ENCODE measurements at regions not wholly inside any gene's neighbourhood (a gene's known extent, or its start where the extent isn't known, plus 50 kb on each side); places are given as distances from the start of the nearest gene placed in this dataset.
A peak's percentile ranks its signal among the peaks of the same experiment; 100 is the strongest.

- TF ChIP-seq JUNB (IDR thresholded peaks at IDR 0.05; ENCODE audit: unreplicated experiment) (no peak), ZNF114 (CRISPR knock-in tag; IDR thresholded peaks at IDR 0.05) (no peak), ZNF462 (CRISPR knock-in tag; IDR thresholded peaks at IDR 0.05) (no peak), CTCF (conservative IDR thresholded peaks at IDR 0.05; ENCODE audit: low read depth in 2 of 2) (no peak), ETS1 (IDR thresholded peaks at IDR 0.05) (no peak), EZH2 (IDR thresholded peaks at IDR 0.05; ENCODE audit: low read depth, unreplicated experiment) (no peak), NANOG (IDR thresholded peaks at IDR 0.05; ENCODE audit: borderline replicate concordance) (no peak), ZNF331 (CRISPR knock-in tag; IDR thresholded peaks at IDR 0.05; ENCODE audit: low read depth) (no peak), CREB1 (CRISPR knock-in tag; IDR thresholded peaks at IDR 0.05; ENCODE audit: low read depth) (no peak), EZH2phosphoT487 (IDR thresholded peaks at IDR 0.05; ENCODE audit: unreplicated experiment) (no peak), POLR2AphosphoS5 (IDR thresholded peaks at IDR 0.05; ENCODE audit: low read depth) (no peak), STAT1 (IDR thresholded peaks at IDR 0.05; ENCODE audit: unreplicated experiment) (no peak), REST (IDR thresholded peaks at IDR 0.05; ENCODE audit: unreplicated experiment) (no peak)
- Histone ChIP-seq H3K27me3 (ENCODE audit: insufficient read depth) (no peaks in the 10 kb centered on the region), H3K79me2 (replicated peaks; ENCODE audit: insufficient read depth) (no peaks in the 10 kb centered on the region), H3K27ac (ENCODE audit: low read depth) (no peak overlapping the region; the same call in 1 of the 2 replicates), H3K4me3 (no peak overlapping the region), H3F3A (replicated peaks; ENCODE audit: low read depth) (no peaks in the 10 kb centered on the region), H3K4me2 (no peak overlapping the region), H3K36me3 (ENCODE audit: insufficient read depth) (no peaks in the 10 kb centered on the region), H3K9me2 (ENCODE audit: insufficient read depth) (0 out of 2 replicates have a peak, but pooled peaks cover 3% of the 10 kb centered on the region), H4K20me1 (replicated peaks; ENCODE audit: insufficient read depth) (no peaks in the 10 kb centered on the region), H3K4me1 (ENCODE audit: insufficient read depth) (peaks cover 8% of the 10 kb centered on the region; the same call in 1 of the 2 replicates), H2AFZ (peak overlapping the region; percentile 58)
- Mint-ChIP-seq H3K9me3 (no peaks in the 10 kb centered on the region), H3K27ac (no peak overlapping the region), H3K4me1 (peaks cover 16% of the 10 kb centered on the region; the same call in 2 of the 3 replicates), H3K36me3 (ENCODE audit: low read depth) (no peaks in the 10 kb centered on the region), H3K27me3 (ENCODE audit: insufficient read depth, low read depth, poor library complexity) (no peaks in the 10 kb centered on the region), H3K4me3 (no peak overlapping the region)
- DNase-seq (ENCODE audit: low spot score) (no peak), ATAC-seq (no peak)
Observed at GRCh38 chr3:106963442-106963841, 413.8 kb upstream of the CCDC54 start.

Measured in GM23338 (cell line).